Astrocyte (in vitro differentiated cells and primary cell): ENCODE measurements at regions not wholly inside any gene's neighbourhood (a gene's known extent, or its start where the extent isn't known, plus 50 kb on each side); places are given as distances from the start of the nearest gene placed in this dataset.

Experiments
- DNase-seq: peaks from one replicate; pipeline ENCODE4 v3.0.0-alpha.2; 2010; ENCODE audit warnings: low read depth
- FAIRE-seq: peaks from 2 replicates; lab custom pipeline; 2011; peaks lifted over from hg19 to GRCh38; lab: Jason Lieb, UNC
- H2AFZ ChIP-seq: 2 replicates; pipeline ENCODE4 v1.6.0; 2012; ENCODE audit warnings: low read depth, low read length, inconsistent platforms
- H3K27ac ChIP-seq: 2 replicates; pipeline ENCODE4 v1.5.1; 2011; ENCODE audit warnings: low read depth, low read length, inconsistent platforms
- H3K27me3 ChIP-seq: 2 replicates; pipeline ENCODE4 v1.6.0; 2011; ENCODE audit warnings: low read length, inconsistent platforms; ENCODE audit not compliant: insufficient read depth
- H3K36me3 ChIP-seq: 2 replicates; pipeline ENCODE4 v1.5.1; 2011; ENCODE audit warnings: low read length, inconsistent platforms; ENCODE audit not compliant: insufficient read depth
- H3K4me1 ChIP-seq: 2 replicates; pipeline ENCODE4 v1.5.1; 2011; ENCODE audit warnings: low read length, inconsistent platforms; ENCODE audit not compliant: insufficient read depth
- H3K4me2 ChIP-seq: 2 replicates; pipeline ENCODE4 v1.6.0; 2012; ENCODE audit warnings: low read length, inconsistent platforms
- H3K4me3 ChIP-seq: 2 replicates; pipeline ENCODE4 v1.5.1; 2011; ENCODE audit warnings: low read depth, mild to moderate bottlenecking, low read length, inconsistent platforms; ENCODE audit not compliant: insufficient read depth
- H3K79me2 ChIP-seq: 2 replicates; pipeline ENCODE4 v1.6.0; 2012; ENCODE audit warnings: mild to moderate bottlenecking, low read length, inconsistent platforms; ENCODE audit not compliant: insufficient read depth
- H3K9ac ChIP-seq: 2 replicates; pipeline ENCODE4 v1.6.0; 2012; ENCODE audit warnings: mild to moderate bottlenecking, low read length, inconsistent platforms
- H3K9me3 ChIP-seq: 2 replicates; pipeline ENCODE4 v1.5.1; 2012; ENCODE audit warnings: low read depth, mild to moderate bottlenecking, low read length, inconsistent platforms; ENCODE audit not compliant: insufficient read depth
- H4K20me1 ChIP-seq: 2 replicates; pipeline ENCODE4 v1.6.0; 2012; ENCODE audit warnings: low read length, inconsistent platforms; ENCODE audit not compliant: insufficient read depth
- H3K27ac Mint-ChIP-seq: one replicate; pipeline ENCODE4 v1.8.0; 2021; ENCODE audit warnings: mild to moderate bottlenecking, mixed read lengths; ENCODE audit not compliant: unreplicated experiment
- H3K27me3 Mint-ChIP-seq: one replicate; pipeline ENCODE4 v1.8.0; 2021; ENCODE audit warnings: low read depth, mixed read lengths; ENCODE audit not compliant: unreplicated experiment
- H3K36me3 Mint-ChIP-seq: one replicate; pipeline ENCODE4 v1.8.0; 2021; ENCODE audit warnings: low read depth, mixed read lengths; ENCODE audit not compliant: unreplicated experiment
- H3K4me1 Mint-ChIP-seq: one replicate; pipeline ENCODE4 v1.8.0; 2021; ENCODE audit warnings: low read depth, mixed read lengths; ENCODE audit not compliant: unreplicated experiment
- H3K4me3 Mint-ChIP-seq: one replicate; pipeline ENCODE4 v1.8.0; 2021; ENCODE audit warnings: mild to moderate bottlenecking, moderate library complexity, mixed read lengths; ENCODE audit not compliant: unreplicated experiment
- H3K9me3 Mint-ChIP-seq: one replicate; pipeline ENCODE4 v1.8.0; 2021; ENCODE audit warnings: mild to moderate bottlenecking, mixed read lengths; ENCODE audit not compliant: unreplicated experiment
- CTCF ChIP-seq: IDR thresholded peaks from 2 replicates; pipeline ENCODE4 v1.5.1; 2011; ENCODE audit warnings: low read depth, mild to moderate bottlenecking, inconsistent platforms, low read length, moderate library complexity; ENCODE audit not compliant: insufficient read depth
- EZH2 ChIP-seq: IDR thresholded peaks from 2 replicates; pipeline ENCODE4 v1.6.1; 2012; ENCODE audit warnings: mild to moderate bottlenecking, low read length, inconsistent platforms; ENCODE audit not compliant: insufficient read depth

- Histone ChIP-seq H3K4me3 (no peak overlapping the region), H2AFZ (peak overlapping the region; percentile 47), H3K36me3 (no peaks in the 10 kb centered on the region), H3K9ac (peak overlapping the region; percentile 18), H3K79me2 (no peaks in the 10 kb centered on the region), H3K9me3 (no peaks in the 10 kb centered on the region), H3K4me2 (peak overlapping the region; percentile 66), H3K27me3 (no peaks in the 10 kb centered on the region), H3K4me1 (peaks cover 37% of the 10 kb centered on the region), H3K27ac (no peak overlapping the region), H4K20me1 (no peaks in the 10 kb centered on the region)
- no peaks in the 10 kb centered on the region for H3K36me3 Mint-ChIP-seq
- TF ChIP-seq EZH2 (no peak), CTCF (no peak)
- DNase-seq (peak; percentile 73), FAIRE-seq (peak; percentile 86)
- no peak overlapping the region for H3K4me3 Mint-ChIP-seq
- peaks cover 4% of the 10 kb centered on the region for H3K27me3 Mint-ChIP-seq
- peak overlapping the region; percentile 77 for H3K27ac Mint-ChIP-seq
- H3K9me3 Mint-ChIP-seq = no peaks in the 10 kb centered on the region
- H3K4me1 Mint-ChIP-seq = peaks cover 20% of the 10 kb centered on the region
Measured at GRCh38 chrX:39896951-39897740, 200.6 kb downstream of the BCOR start.

GRCh38 chrX:39897741-39898097 is 200.0 kb downstream of the BCOR start:
- no peak overlapping the region for H3K4me3 ChIP-seq
- Mint-ChIP-seq H3K4me3 (no peak overlapping the region), H3K9me3 (no peaks in the 10 kb centered on the region), H3K4me1 (peaks cover 20% of the 10 kb centered on the region), H3K36me3 (no peaks in the 10 kb centered on the region), H3K27me3 (peaks cover 4% of the 10 kb centered on the region), H3K27ac (no peak overlapping the region)
- H3K4me1 ChIP-seq = peaks cover 37% of the 10 kb centered on the region
- peak overlapping the region; percentile 66 for H3K4me2 ChIP-seq
- no peak for TF ChIP-seq EZH2
- H3K36me3 ChIP-seq = no peaks in the 10 kb centered on the region
- no peaks in the 10 kb centered on the region for H3K9me3 ChIP-seq
- no peak overlapping the region for H3K27ac ChIP-seq
- peak overlapping the region; percentile 47 for H2AFZ ChIP-seq
- peak overlapping the region; percentile 16 for H3K9ac ChIP-seq
- FAIRE-seq (no peak), DNase-seq (no peak)
- no peaks in the 10 kb centered on the region for H3K27me3 ChIP-seq
- H3K79me2 ChIP-seq = no peaks in the 10 kb centered on the region
- H4K20me1 ChIP-seq = no peaks in the 10 kb centered on the region

- Histone ChIP-seq H3K27me3 (no peaks in the 10 kb centered on the region), H3K9me3 (no peaks in the 10 kb centered on the region), H3K4me2 (peak overlapping the region; percentile 66), H2AFZ (no peak overlapping the region), H4K20me1 (no peaks in the 10 kb centered on the region), H3K79me2 (no peaks in the 10 kb centered on the region), H3K4me3 (no peak overlapping the region), H3K9ac (no peak overlapping the region), H3K4me1 (peaks cover 37% of the 10 kb centered on the region), H3K36me3 (no peaks in the 10 kb centered on the region), H3K27ac (no peak overlapping the region)
- Mint-ChIP-seq H3K36me3 (no peaks in the 10 kb centered on the region), H3K4me3 (no peak overlapping the region), H3K27me3 (peaks cover 4% of the 10 kb centered on the region), H3K9me3 (no peaks in the 10 kb centered on the region), H3K27ac (no peak overlapping the region), H3K4me1 (peaks cover 22% of the 10 kb centered on the region)
- FAIRE-seq (no peak), DNase-seq (no peak)
- TF ChIP-seq EZH2 = no peak
- TF ChIP-seq CTCF = no peak
Measured at GRCh38 chrX:39898147-39898546, 199.6 kb downstream of the BCOR start.
